Epithelial cell of proximal tubule (primary cell): ENCODE measurements at regions not wholly inside any gene's neighbourhood (a gene's known extent, or its start where the extent isn't known, plus 50 kb on each side); places are given as distances from the start of the nearest gene placed in this dataset.

Experiments
- DNase-seq: peaks from one replicate; pipeline ENCODE4 v3.0.0-alpha.2; 2011; ENCODE audit warnings: low read depth
- H3K4me3 ChIP-seq: 2 replicates; pipeline ENCODE4 v1.5.1; 2011; ENCODE audit warnings: low read depth, mild to moderate bottlenecking, low read length
- CTCF ChIP-seq: conservative IDR thresholded peaks from 2 replicates; pipeline ENCODE4 v1.5.1; 2012; ENCODE audit warnings: low read depth, mild to moderate bottlenecking, low read length

GRCh38 chr1:39085174-39085573 is 59.0 kb downstream of the NDUFS5 start:
- TF ChIP-seq CTCF, result no peak
- DNase-seq, result no peak
- H3K4me3 ChIP-seq, result no peak overlapping the region

DNA sequence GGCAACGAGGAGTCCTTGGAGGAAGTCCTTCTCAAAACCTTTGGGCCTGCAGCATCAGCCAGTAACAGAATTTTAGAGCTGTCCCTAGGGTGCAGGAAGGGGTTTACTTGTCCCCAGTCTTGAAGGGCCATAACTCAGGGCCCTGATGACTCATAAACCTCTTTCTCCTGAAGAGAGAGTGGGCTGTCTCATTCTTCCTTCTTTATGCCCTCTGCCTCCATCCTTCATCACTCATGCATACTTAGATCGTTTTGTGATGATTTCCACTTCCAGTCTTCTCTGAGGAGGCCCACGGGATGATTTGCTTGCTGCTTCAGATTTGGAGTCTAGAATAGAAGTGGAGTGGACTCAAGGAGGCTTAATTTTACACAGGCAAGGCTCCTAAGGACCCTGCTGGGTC is 60.2 kb downstream of the NDUFS5 start:
- no peak overlapping the region for H3K4me3 ChIP-seq

GRCh38 chr1:39086865-39087409 is 60.8 kb downstream of the NDUFS5 start:
- H3K4me3 ChIP-seq, result no peak overlapping the region
- no peak for DNase-seq
- TF ChIP-seq CTCF, result no peak

More for the DNA sequence above, 60.2 kb downstream of the NDUFS5 start:
- TF ChIP-seq CTCF, result no peak
- DNase-seq, result no peak

DNA sequence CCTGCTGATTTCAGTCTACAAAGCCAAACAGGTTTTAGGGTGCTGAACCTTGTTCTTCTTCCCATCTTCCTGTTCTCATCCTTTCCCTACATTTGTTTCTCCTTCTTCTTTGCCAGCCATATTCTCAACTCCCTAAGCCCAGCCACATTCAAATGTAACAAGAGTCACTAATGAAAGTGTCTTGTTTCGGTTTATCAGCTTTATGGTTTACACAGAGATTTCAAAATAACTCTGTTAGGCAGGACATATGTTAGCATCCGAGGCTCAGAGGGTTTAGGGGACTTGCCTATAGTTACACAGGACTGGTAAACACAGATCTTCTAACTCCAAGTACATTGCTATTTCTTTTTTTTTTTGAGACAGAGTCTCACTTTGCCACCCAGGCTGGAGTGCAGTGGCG is 61.3 kb downstream of the NDUFS5 start:
- TF ChIP-seq CTCF, result no peak
- no peak for DNase-seq
- H3K4me3 ChIP-seq, result no peak overlapping the region

DNA sequence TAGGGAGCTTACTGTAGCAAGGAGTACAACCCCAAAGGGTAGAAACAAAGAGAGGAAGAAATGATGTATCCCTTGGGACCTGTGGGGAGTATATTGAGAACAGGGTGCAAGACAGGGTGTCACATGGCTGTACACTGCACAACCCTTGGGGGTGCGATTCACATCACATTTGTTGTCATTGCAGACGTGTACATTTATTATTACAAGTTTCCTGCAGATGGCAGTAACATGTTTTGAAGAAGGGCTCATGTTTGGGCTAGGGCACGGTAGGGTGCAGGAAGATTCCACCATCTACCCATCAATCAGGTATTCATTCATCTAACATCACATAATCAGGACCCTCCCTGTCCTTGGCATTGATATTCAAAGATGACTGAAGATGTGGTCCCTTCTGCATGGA is 62.5 kb downstream of the NDUFS5 start:
- TF ChIP-seq CTCF, result no peak
- no peak overlapping the region for H3K4me3 ChIP-seq
- DNase-seq, result no peak

- no peak for DNase-seq
- H3K4me3 ChIP-seq, result no peak overlapping the region
- no peak for TF ChIP-seq CTCF
These were observed 63.9 kb downstream of the NDUFS5 start for GRCh38 chr1:39089931-39090521.

DNA sequence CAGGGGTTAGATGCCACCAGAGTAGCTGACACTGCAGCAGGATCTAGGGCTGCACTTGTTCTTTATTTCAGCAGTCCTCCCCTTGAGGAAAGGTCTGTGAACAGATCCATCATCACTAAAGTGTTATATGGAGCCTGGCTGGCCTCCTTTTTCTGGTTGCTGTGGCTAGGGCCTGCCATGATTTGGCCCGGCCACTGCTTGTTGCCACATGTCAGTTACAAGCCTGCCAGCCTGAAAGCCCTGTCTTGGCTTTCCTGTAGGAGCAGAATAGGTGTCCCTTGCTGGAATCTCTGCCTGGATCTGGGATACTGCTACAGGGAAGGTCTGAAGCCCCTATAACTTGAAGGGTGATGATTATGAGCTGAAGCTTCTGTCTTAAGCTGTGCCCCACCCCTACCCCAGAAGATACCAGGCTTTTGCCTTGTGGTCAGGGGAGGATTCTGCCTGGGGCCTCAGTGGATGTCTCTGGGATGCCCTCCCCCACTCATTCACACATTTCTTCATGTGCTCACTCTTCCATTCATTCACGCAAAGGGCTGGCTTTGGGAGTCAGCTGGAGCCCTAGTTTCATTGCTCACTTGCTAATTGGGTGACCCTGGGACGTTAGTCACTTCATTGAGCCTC is 64.7 kb downstream of the NDUFS5 start:
- no peak for DNase-seq
- no peak overlapping the region for H3K4me3 ChIP-seq
- no peak for TF ChIP-seq CTCF
